ENCODE measurements at regions not wholly inside any gene's neighbourhood (a gene's known extent, or its start where the extent isn't known, plus 50 kb on each side); places are given as distances from the start of the nearest gene placed in this dataset.

- no peak overlapping the region for H3K27ac ChIP-seq (ENCODE audit: low read length)
- H3K27me3 ChIP-seq (ENCODE audit: low read depth, low read length): no peaks in the 10 kb centered on the region
- no peaks in the 10 kb centered on the region for H3K9me3 ChIP-seq (ENCODE audit: control insufficient read depth in 1 of 2, low read length in 2 of 2)
- peaks cover 8 to 17% of the 10 kb centered on the region in 2 donors for H3K4me1 ChIP-seq (ENCODE audit: control insufficient read depth in 1 of 2, insufficient read depth in 2 of 2, low read length in 2 of 2)
- no peaks in the 10 kb centered on the region for H3K36me3 ChIP-seq (ENCODE audit: control insufficient read depth in 1 of 2, insufficient read depth in 2 of 2, low read length in 2 of 2)
- H3K4me3 ChIP-seq (ENCODE audit: low read depth in 1 of 2, low read length in 2 of 2): peak overlapping the region in 1 of 2 donors; percentile 34
Observed at GRCh38 chr7:129366-130221, 62.8 kb upstream of the FAM20C start.

- H3K9me3 ChIP-seq (ENCODE audit: control insufficient read depth in 1 of 2, low read length in 2 of 2): no peaks in the 10 kb centered on the region
- H3K27me3 ChIP-seq (ENCODE audit: low read depth, low read length): no peaks in the 10 kb centered on the region
- H3K4me1 ChIP-seq (ENCODE audit: control insufficient read depth in 1 of 2, insufficient read depth in 2 of 2, low read length in 2 of 2): peaks cover 8 to 17% of the 10 kb centered on the region in 2 donors
- H3K4me3 ChIP-seq (ENCODE audit: low read depth in 1 of 2, low read length in 2 of 2): peak overlapping the region in 1 of 2 donors; percentile 34
- H3K27ac ChIP-seq (ENCODE audit: low read length): no peak overlapping the region
- H3K36me3 ChIP-seq (ENCODE audit: control insufficient read depth in 1 of 2, insufficient read depth in 2 of 2, low read length in 2 of 2): no peaks in the 10 kb centered on the region
Observed at GRCh38 chr7:130222-130572, 62.2 kb upstream of the FAM20C start.

GRCh38 chr7:130875-131780 lies 61.2 kb upstream of the FAM20C start:
- H3K4me1 ChIP-seq (ENCODE audit: control insufficient read depth in 1 of 2, insufficient read depth in 2 of 2, low read length in 2 of 2): peaks cover 8 to 17% of the 10 kb centered on the region in 2 donors
- H3K27me3 ChIP-seq (ENCODE audit: low read depth, low read length): no peaks in the 10 kb centered on the region
- H3K9me3 ChIP-seq (ENCODE audit: control insufficient read depth in 1 of 2, low read length in 2 of 2): no peaks in the 10 kb centered on the region
- H3K36me3 ChIP-seq (ENCODE audit: control insufficient read depth in 1 of 2, insufficient read depth in 2 of 2, low read length in 2 of 2): no peaks in the 10 kb centered on the region
- no peak overlapping the region for H3K4me3 ChIP-seq (ENCODE audit: low read depth in 1 of 2, low read length in 2 of 2)
- no peak overlapping the region for H3K27ac ChIP-seq (ENCODE audit: low read length)

GRCh38 chr7:131781-132482 lies 60.4 kb upstream of the FAM20C start:
- peaks cover 8 to 17% of the 10 kb centered on the region in 2 donors for H3K4me1 ChIP-seq (ENCODE audit: control insufficient read depth in 1 of 2, insufficient read depth in 2 of 2, low read length in 2 of 2)
- H3K9me3 ChIP-seq (ENCODE audit: control insufficient read depth in 1 of 2, low read length in 2 of 2): no peaks in the 10 kb centered on the region
- no peaks in the 10 kb centered on the region for H3K36me3 ChIP-seq (ENCODE audit: control insufficient read depth in 1 of 2, insufficient read depth in 2 of 2, low read length in 2 of 2)
- H3K27ac ChIP-seq (ENCODE audit: low read length): no peak overlapping the region
- H3K4me3 ChIP-seq (ENCODE audit: low read depth in 1 of 2, low read length in 2 of 2): no peak overlapping the region
- H3K27me3 ChIP-seq (ENCODE audit: low read depth, low read length): no peaks in the 10 kb centered on the region

- Histone ChIP-seq H3K27me3 (ENCODE audit: low read depth, low read length) (no peaks in the 10 kb centered on the region), H3K27ac (ENCODE audit: low read length) (no peak overlapping the region), H3K4me1 (ENCODE audit: control insufficient read depth in 1 of 2, insufficient read depth in 2 of 2, low read length in 2 of 2) (peaks cover 8 to 17% of the 10 kb centered on the region in 2 donors), H3K36me3 (ENCODE audit: control insufficient read depth in 1 of 2, insufficient read depth in 2 of 2, low read length in 2 of 2) (no peaks in the 10 kb centered on the region), H3K4me3 (ENCODE audit: low read depth in 1 of 2, low read length in 2 of 2) (no peak overlapping the region), H3K9me3 (ENCODE audit: control insufficient read depth in 1 of 2, low read length in 2 of 2) (no peaks in the 10 kb centered on the region)
Observed at GRCh38 chr7:132899-133298, 59.5 kb upstream of the FAM20C start.

- Histone ChIP-seq H3K36me3 (ENCODE audit: control insufficient read depth in 1 of 2, insufficient read depth in 2 of 2, low read length in 2 of 2) (no peaks in the 10 kb centered on the region), H3K9me3 (ENCODE audit: control insufficient read depth in 1 of 2, low read length in 2 of 2) (no peaks in the 10 kb centered on the region), H3K4me3 (ENCODE audit: low read depth in 1 of 2, low read length in 2 of 2) (no peak overlapping the region), H3K27me3 (ENCODE audit: low read depth, low read length) (no peaks in the 10 kb centered on the region), H3K4me1 (ENCODE audit: control insufficient read depth in 1 of 2, insufficient read depth in 2 of 2, low read length in 2 of 2) (peaks cover 8 to 17% of the 10 kb centered on the region in 2 donors), H3K27ac (ENCODE audit: low read length) (no peak overlapping the region)
Observed at GRCh38 chr7:133470-133869, 58.9 kb upstream of the FAM20C start.

- peaks cover 8 to 17% of the 10 kb centered on the region in 2 donors for H3K4me1 ChIP-seq (ENCODE audit: control insufficient read depth in 1 of 2, insufficient read depth in 2 of 2, low read length in 2 of 2)
- H3K9me3 ChIP-seq (ENCODE audit: control insufficient read depth in 1 of 2, low read length in 2 of 2): no peaks in the 10 kb centered on the region
- H3K4me3 ChIP-seq (ENCODE audit: low read depth in 1 of 2, low read length in 2 of 2): no peak overlapping the region
- no peaks in the 10 kb centered on the region for H3K36me3 ChIP-seq (ENCODE audit: control insufficient read depth in 1 of 2, insufficient read depth in 2 of 2, low read length in 2 of 2)
- H3K27ac ChIP-seq (ENCODE audit: low read length): no peak overlapping the region
- H3K27me3 ChIP-seq (ENCODE audit: low read depth, low read length): no peaks in the 10 kb centered on the region
Observed at GRCh38 chr7:134029-134428, 58.3 kb upstream of the FAM20C start.

- Histone ChIP-seq H3K9me3 (ENCODE audit: control insufficient read depth in 1 of 2, low read length in 2 of 2) (no peaks in the 10 kb centered on the region), H3K4me1 (ENCODE audit: control insufficient read depth in 1 of 2, insufficient read depth in 2 of 2, low read length in 2 of 2) (peaks cover 3 to 13% of the 10 kb centered on the region in 2 donors), H3K27me3 (ENCODE audit: low read depth, low read length) (no peaks in the 10 kb centered on the region), H3K36me3 (ENCODE audit: control insufficient read depth in 1 of 2, insufficient read depth in 2 of 2, low read length in 2 of 2) (no peaks in the 10 kb centered on the region), H3K27ac (ENCODE audit: low read length) (no peak overlapping the region), H3K4me3 (ENCODE audit: low read depth in 1 of 2, low read length in 2 of 2) (no peak overlapping the region)
Observed at GRCh38 chr7:134561-135256, 57.7 kb upstream of the FAM20C start.

- Histone ChIP-seq H3K27me3 (ENCODE audit: low read depth, low read length) (no peaks in the 10 kb centered on the region), H3K9me3 (ENCODE audit: control insufficient read depth in 1 of 2, low read length in 2 of 2) (no peaks in the 10 kb centered on the region), H3K4me3 (ENCODE audit: low read depth in 1 of 2, low read length in 2 of 2) (no peak overlapping the region), H3K27ac (ENCODE audit: low read length) (no peak overlapping the region), H3K36me3 (ENCODE audit: control insufficient read depth in 1 of 2, insufficient read depth in 2 of 2, low read length in 2 of 2) (no peaks in the 10 kb centered on the region), H3K4me1 (ENCODE audit: control insufficient read depth in 1 of 2, insufficient read depth in 2 of 2, low read length in 2 of 2) (peaks cover 0 to 8% of the 10 kb centered on the region in 2 donors)
Observed at GRCh38 chr7:135257-135653, 57.1 kb upstream of the FAM20C start.

- peaks cover 0 to 2% of the 10 kb centered on the region in 2 donors for H3K4me1 ChIP-seq (ENCODE audit: control insufficient read depth in 1 of 2, insufficient read depth in 2 of 2, low read length in 2 of 2)
- no peaks in the 10 kb centered on the region for H3K9me3 ChIP-seq (ENCODE audit: control insufficient read depth in 1 of 2, low read length in 2 of 2)
- H3K27me3 ChIP-seq (ENCODE audit: low read depth, low read length): no peaks in the 10 kb centered on the region
- no peak overlapping the region for H3K27ac ChIP-seq (ENCODE audit: low read length)
- no peaks in the 10 kb centered on the region for H3K36me3 ChIP-seq (ENCODE audit: control insufficient read depth in 1 of 2, insufficient read depth in 2 of 2, low read length in 2 of 2)
- H3K4me3 ChIP-seq (ENCODE audit: low read depth in 1 of 2, low read length in 2 of 2): no peak overlapping the region
Observed at GRCh38 chr7:135731-136645, 56.4 kb upstream of the FAM20C start.

Measured in muscle layer of duodenum (tissue), 2 donors.